GM19324 (cell line): ENCODE measurements at regions not wholly inside any gene's neighbourhood (a gene's known extent, or its start where the extent isn't known, plus 50 kb on each side); places are given as distances from the start of the nearest gene placed in this dataset.
"Not testable (repeated sequence)": the region's sequence is repeated elsewhere in the genome, so short reads cannot be mapped to it uniquely, and the experiment has no call there.

Experiments used
- ATAC-seq: cut with Tn5 transposase; IDR thresholded peaks from one replicate; pipeline ENCODE4 v1.9.1; 2021; ENCODE audit warnings: mild to moderate bottlenecking, moderate library complexity; ENCODE audit not compliant: unreplicated experiment, low FRiP score

DNA sequence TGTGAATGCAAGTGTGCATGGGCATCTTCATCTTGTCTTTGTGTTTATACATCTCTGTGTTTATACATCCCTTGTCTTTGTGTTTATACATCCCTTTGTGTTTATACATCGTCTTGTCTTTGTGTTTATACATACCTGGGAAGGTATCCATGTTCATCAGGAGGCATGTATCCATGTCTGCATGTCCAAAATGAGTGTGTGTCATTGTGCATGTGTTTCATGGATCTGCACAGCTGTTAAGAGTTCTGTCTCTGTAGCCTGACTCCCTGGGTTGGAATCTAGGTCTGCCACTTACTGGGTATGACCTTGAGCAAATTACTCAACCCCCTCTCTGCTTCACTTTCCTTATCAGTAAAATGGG, 50.1 kb upstream of the SIRPA start:
- ATAC-seq: no peak

DNA sequence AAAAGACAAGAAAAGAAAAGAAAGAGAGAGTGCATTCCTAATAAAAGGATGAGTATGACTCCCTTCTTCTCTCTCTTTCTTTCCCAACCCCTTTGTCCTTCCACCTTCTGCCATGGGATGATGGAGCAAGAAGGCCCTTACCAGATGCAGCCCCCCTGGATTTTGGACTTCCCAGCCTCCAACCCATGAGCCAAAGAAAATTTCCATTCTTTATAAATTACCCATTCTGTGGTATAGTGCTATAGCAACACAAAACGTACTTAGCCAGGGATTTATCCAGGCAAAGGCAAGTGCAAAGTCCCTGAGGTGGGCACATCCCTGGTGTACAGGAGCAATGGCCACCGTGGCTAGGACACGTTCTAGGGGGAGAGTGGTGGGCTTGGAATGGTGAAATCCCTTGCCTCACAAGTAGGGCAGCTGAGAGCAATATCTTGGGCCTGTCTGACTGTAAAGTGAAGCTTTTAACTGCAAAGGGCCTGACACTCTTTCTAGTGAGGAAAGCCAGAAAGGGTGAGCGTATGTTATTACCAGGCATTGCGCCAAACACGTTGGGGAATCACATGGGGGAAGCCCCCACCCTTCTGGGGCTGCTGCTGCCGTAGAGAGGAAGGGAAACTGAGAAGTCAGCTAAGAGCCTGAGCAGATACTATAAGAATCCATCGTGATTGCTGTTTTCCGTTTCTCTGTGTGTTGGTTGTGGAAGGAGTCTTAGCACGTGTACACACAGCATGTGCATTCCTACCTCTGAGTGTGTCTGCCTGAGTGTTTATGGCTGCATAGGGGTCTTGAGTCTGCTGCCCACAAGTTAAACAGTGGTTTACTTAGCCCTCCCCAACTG, 50.7 kb upstream of the SIRPA start:
- peak; percentile 71 for ATAC-seq

DNA sequence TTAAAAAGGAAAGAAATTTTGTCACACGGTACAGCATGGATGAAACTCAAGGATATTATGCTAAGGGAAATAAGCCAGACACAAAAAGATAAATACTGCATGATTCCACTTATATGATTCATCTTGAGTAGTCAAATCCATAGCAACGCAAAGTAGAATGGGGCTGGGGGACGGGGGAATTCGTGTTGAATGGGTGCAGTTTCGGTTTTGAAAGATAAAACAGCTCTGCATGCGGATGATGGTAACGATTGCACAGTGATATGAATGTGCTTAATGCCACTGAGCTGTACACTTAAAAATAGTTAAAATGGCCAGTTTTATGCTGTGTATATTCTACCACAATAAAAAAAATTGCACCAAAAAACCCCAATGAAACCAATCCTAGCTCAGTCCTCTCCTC, 52.9 kb upstream of the SIRPA start:
- no peak for ATAC-seq

DNA sequence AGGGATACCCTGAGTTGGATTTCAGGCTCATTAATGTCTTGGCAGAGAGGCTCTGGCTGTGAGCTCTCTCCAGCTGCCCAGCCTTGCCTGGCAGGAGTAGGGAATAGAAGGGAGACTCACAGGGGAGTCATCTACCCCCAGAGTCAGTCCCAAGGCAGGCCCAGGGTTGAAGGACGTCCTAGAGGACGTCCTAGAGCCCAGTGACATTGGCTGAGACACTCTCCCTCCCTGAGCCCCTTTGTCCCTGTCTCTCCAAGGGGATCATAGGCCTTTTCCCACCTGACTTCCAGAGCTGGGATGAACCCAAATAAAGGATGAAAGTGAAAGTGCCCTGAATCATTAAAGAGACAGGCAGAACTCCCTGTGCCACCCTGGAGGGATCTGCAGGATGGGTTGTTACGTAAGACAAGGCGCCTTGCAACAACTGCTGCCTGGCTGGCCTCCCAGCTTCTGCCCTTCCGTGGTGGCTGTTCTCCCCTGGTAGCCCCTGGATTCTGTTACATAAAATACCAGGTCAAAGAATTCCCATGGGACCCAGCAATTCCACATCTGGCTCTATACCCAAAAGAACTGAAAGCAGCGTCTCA, 53.6 kb upstream of the SIRPA start:
- ATAC-seq: no peak

DNA sequence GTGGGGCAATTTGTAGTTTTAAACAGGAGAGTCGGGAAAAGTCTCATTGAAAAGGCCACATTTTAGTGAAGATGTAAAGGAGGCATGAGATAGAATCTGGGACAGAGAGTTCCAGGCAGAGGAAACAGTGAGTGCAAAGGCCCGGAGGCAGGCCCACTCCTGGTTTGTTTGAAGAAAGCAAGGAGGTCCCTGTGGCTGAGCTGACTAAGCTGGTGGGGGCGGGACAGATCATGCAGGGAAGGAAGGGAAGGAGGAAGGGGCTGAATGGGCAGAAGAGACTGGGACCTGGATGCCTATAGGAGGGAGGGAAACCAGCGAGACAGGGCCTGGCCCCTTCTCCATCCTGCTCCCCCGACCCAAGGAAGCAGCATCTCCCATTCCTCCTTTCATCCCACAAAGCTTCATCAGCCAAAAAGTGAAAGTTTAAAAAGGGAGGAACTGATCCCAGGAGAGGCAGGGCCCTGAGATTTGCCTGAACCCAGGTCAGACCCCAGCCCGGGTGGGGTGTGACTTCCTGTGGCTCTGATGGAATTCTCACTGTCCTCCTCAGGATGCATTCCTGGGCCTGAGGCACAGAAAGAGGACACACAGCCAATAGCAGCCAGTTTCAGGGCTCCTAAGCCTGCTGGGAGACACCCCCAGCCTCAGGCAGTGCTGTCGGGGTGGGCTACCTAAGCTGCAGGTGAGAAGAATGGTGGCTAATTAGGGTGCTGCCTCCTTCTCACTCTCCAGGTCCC, 54.2 kb upstream of the SIRPA start:
- ATAC-seq: no peak

DNA sequence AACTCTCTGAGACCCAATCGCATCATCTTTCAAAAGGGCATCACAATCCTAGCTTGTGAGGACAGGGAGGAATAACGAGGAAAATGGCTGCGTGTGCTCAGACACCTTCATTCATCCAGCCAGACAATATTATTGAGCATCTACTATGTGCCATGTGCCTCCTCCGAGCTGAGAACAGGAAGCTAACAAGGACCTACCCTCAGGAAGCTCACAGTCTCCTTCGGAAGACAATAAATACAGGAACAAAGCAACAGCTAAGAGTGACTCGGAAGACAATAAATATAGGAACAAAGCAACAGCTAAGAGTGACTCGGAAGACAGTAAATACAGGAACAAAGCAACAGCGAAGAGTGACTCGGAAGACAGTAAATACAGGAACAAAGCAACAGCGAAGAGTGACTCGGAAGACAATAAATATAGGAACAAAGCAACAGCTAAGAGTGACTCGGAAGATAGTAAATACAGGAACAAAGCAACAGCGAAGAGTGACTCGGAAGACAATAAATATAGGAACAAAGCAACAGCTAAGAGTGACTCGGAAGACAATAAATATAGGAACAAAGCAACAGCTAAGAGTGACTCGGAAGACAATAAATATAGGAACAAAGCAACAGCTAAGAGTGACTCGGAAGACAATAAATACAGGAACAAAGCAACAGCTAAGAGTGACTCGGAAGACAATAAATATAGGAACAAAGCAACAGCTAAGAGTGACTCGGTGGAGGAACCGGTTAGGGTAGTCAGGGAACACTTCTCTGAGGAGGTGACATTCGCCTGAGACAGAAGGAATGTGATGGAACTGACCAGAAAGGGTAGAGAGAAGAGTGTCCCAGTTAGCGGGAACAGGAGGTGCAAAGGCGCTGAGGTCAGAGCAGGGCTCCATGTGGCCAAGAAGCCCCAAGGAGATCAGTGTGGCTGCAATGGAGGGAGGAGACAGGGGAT, 55.6 kb upstream of the SIRPA start:
- ATAC-seq: not testable (repeated sequence)

DNA sequence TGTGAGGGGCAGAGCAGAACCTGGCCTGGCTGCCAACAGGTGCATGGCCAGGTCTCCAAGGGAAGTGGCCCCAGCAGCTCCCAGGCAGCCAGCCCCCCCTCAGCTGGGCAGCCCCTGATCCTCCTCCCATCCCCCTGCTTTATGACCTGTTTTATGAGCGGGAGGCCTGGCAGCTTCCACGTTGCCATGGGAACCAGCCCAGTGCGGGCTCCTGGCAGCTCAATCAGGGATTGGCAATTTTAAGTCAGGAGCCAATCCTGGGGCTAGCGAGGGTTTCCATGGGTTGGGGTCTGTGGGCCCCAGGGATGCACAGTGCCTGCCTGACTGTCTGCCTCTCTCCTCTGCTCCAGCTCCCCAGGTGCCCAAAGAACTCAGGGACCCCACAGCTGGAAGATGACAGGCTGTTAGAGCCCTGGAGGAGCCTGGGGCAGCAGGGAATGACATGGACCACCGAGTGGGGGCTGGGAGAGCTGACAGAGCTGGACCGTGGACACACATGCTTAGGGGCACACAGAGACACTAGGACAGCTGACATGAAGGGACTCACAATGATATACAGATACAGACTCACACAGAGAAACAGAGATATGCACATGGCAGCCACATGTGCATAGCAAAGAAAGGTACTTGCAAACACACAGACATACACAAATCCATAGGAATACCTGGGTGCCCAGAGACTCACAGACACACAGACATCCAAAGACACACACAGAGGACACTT, 56.5 kb upstream of the SIRPA start:
- ATAC-seq: no peak

DNA sequence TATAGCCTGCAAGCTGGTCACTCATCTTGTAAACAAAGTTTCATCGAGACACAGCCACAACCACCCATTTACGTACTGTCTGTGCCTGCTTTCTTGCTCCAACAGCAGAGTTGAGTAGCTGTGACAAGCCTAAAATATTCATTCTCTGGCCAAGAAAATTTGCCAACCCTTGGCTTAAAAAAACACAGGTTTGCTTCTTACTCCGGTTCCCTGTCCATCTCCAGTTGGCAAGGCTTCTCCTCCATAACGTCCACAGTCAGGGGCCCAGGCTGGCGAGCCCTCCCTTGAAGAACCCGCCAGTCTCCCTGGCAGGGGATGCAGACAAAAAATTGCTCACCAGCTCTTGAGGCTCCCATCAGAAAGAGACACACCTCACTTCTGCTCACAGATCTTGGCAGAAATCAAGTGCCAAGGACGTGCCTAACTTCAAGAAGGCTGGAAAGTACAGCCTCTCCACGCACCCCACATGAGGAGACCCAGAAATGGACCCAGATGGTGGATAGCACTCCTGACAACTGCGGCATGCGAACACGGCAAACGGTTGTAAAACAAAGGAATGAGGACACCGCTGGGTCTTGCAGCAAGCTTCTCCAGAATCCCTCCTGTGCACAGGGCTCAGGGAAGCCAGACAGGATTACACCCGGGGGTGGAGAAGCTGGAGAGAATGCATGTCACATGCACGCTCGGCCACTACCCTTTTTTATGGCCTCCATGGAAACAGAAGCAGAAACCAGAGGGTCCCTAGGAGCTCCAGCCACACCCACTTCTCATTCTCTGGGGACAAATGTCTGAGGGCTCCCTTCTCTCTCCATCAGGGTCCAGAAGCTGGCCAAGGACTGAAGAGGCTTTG, 59.8 kb upstream of the SIRPA start:
- no peak for ATAC-seq

DNA sequence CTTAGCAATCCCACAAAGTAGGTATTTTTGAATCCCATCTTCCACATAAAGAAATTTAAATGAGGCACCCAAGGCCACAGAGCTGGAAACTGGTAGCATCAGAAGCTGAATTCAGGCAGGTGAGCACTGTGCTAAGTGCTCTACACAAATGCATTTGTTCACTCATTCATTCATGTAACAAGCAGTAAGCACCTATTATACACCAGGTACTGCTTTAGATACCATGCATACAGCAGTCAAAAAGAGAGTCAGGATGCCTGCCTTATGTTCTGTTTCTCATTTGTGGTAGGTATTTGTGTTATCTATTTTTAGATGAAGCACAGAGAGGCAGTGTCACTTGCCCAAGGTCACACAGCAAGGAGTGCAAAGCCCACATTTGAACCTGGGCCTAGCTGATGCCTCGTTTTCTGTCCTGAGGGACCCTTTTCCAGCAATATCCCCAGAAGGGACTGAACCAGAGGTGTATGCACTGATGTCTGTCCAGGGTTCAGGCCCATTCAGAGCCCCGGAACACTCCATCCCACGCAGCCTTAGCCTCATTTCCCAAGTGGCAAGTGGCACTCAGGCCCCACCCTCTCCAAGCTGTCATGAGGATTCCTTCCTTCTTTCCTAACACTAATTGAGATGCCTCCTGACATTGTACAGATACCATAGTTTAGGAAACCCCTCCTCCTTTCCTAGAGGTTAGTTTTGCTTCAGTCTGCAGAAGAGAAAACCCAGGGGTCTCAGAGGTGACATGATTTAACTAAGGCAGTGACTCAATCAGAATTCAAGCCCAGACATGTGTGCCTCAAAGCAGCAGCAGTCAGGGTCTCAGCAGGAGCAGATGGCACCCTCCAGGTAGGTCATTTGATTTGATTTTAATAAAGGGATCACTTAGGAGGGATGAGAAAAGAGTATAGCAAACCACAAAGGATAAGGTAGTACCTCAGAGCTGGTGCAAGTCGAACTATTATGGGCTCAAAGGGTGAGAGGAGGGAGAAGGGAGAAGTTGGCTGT, 61.2 kb upstream of the SIRPA start:
- ATAC-seq: no peak

DNA sequence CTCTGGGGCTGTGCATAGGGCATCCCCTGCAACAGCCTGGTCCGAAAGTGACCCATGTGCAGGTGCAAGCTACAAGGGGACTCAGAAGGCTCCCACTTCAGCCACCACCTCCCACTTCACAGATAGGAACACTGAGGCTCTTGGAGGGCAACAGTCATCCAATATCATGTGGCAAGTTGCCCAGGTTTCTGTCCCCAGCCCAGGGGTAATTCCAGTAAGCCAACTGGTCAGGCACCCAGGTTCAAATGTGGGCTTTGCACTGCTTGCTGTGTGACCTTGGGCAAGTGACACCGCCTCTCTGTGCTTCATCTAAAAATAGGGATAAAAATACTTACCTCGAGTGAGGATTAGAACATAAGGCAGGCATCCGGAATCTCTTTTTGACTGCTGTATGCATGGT, 62.0 kb upstream of the SIRPA start:
- no peak for ATAC-seq

DNA sequence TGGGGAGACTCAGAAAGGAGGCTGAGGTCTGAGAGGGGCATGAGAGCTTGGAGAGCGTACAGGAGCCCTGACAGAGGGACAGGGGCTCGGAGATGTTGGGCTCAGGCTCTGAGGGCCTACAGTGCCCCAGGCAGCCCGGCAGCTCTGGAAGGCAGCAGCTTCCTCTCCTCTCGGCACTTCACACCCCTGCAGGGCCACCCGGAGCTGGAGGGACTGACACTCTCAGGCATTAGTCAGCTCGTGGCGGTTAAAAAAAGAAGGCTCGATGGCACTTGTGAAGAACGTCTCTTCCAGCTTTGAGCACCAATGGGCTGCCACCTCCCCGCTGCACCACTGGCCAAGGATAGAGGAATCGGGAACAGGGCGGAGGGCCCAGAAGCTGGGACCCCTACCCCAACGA, 62.6 kb upstream of the SIRPA start:
- ATAC-seq: no peak

DNA sequence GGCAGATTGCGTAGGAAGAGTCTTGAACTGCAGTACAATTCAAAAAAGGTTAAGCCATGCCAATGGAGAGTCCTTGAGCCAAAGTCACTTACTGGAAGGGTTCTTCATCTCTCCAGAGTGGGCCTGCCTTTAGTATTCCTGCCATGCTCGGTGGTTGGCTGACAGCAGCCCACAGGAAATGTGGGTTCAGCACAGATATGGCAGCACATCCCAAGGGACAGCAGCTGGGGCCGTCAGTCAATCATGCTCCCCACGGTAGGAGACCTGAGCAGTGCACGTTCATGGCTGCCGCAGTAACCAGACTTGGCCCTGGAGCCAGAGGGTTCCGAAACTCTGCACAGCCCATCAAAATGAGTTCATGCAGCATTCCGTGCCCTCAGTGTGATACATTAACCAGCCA, 63.6 kb upstream of the SIRPA start:
- no peak for ATAC-seq

DNA sequence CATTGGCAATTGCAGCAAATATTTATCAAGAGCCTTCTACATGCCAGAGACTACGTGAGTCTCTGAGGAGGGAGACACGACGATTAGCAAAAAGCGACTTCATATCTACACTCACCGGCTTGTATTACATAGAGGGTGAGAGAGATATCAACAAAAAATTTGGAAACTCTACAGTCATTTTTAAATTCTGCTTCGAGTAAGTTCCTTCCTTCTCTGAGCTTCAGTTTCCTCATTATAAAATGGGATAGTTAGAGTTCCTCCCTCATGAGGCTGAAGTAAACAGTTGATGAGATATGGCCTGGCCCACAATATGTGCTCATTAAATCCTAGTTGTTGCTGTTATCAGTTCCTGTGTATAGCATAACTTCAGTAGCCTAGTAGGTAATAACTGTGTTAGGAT, 64.1 kb upstream of the SIRPA start:
- no peak for ATAC-seq

DNA sequence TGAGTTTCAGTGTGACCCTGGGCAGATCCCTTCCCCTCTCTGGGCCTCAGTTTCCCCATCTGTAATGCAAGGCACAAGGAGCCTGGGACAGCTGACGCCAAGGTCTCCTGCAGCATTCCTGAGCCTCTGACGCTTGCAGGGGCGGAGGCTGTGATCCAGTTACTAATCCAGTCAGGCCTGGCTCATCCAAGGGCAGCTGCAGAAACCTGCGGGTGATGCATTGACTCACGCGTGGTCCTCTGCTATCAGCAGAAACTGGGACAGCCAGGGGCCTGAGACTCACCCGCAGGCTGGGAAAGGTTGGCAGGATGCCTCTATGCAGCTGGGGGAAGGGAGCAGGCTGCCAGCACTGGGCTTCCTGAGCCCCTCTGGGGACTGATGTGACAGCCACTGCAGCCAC, 65.0 kb upstream of the SIRPA start:
- no peak for ATAC-seq

DNA sequence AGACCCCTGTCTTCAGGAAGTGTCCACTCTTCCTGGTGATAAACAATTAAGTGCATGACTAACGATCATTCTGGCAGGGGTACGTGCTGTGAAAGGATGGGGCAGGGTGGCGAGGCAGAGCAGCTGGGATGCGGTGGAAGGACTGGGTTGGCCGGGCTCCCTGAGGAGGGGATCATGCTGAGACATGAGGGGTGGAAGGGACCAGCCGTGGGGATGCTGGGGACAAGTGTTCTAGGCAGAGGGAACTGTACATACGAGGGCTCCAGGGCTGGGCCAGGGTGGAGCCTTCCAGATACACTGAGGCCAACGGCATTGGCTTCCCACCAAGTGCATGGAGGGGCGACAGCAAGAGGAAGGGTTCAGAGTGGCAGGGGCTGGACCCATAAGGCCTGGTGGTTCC, 65.7 kb upstream of the SIRPA start:
- ATAC-seq: no peak

DNA sequence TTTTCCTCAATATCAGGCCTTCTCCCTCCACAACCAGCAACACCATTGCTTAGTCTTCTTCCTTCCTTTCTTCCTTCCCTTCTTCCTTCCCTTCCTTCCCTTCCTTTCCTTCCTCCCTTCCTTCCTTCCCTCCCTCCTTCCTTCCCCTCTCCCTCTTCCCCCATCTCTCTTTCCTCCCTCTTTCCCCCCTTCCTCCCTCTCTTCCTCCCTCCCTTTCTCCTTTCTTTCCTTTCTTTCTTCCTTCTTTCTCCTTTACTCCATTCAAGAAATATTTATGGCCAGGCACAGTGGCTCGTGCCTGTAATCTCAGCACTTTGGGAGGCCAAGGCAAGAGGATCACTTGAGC, 66.4 kb upstream of the SIRPA start:
- no peak for ATAC-seq

DNA sequence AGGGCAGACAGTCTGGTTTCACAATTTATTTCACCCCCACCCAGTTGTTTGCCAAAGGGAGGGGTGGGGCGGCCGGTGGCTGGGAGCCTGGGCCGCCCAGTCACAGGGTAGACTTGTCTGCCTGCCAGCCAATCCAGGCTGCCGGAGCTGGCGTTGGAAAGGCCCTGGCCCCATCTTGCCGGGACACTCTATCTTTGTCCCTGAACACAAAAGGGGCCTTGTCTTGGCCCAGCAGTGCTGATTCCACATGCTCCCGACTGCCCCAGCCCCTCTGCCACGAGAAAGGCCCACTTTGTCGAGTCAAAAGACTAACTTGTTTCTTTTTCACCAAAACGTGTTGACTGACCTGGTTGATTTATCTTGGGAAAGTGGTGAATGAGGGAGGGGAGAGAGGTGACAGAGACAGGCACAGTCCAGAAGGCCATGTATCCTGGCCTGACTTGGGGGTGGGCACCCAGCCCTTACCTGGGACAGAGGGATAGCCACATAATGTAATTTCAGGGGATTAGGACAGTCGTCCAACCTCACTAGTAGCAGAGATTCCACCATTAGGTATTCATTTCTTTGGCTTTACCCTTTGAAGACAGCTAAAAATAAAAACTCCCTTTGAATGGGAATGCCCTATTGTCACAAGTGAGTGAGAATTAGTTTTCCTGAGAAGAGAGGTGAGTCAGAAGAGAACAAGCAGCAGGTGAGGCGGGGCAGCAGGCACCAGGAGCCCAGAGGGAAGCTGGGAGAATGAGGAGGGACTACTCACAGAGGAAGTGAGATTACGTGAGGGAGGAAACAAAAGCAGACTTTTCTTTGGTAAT, 67.0 kb upstream of the SIRPA start:
- ATAC-seq: no peak
